COR-L47 (cell line): ENCODE measurements at regions not wholly inside any gene's neighbourhood (a gene's known extent, or its start where the extent isn't known, plus 50 kb on each side); places are given as distances from the start of the nearest gene placed in this dataset.

Experiments used
- DNase-seq: peaks from one replicate; lab custom pipeline; 2025; lab: John Stamatoyannopoulos, UW

- no peak for DNase-seq
These were observed 202.7 kb downstream of the MANEA start for GRCh38 chr6:95780037-95780436.

- no peak for DNase-seq
These were observed 206.7 kb downstream of the MANEA start for GRCh38 chr6:95784019-95784418.

- DNase-seq, result no peak
These were observed 207.5 kb downstream of the MANEA start for GRCh38 chr6:95784869-95785268.

- DNase-seq, result no peak
These were observed 208.4 kb downstream of the MANEA start for GRCh38 chr6:95785785-95786184.

GRCh38 chr6:95786802-95787201 is 209.5 kb downstream of the MANEA start:
- no peak for DNase-seq

- DNase-seq, result no peak
These were observed 213.5 kb downstream of the MANEA start for GRCh38 chr6:95790787-95791186.

GRCh38 chr6:95794749-95795148 is 217.4 kb downstream of the MANEA start:
- DNase-seq, result no peak

- no peak for DNase-seq
These were observed 218.6 kb downstream of the MANEA start for GRCh38 chr6:95795927-95796326.

- no peak for DNase-seq
These were observed 218.7 kb upstream of the FUT9 start for GRCh38 chr6:95797054-95797453.

- DNase-seq, result no peak
These were observed 212.8 kb upstream of the FUT9 start for GRCh38 chr6:95802978-95803377.

GRCh38 chr6:95803889-95804288 is 211.9 kb upstream of the FUT9 start:
- no peak for DNase-seq

- no peak for DNase-seq
These were observed 210.8 kb upstream of the FUT9 start for GRCh38 chr6:95804847-95805541.

GRCh38 chr6:95805699-95806098 is 210.1 kb upstream of the FUT9 start:
- DNase-seq, result no peak

- no peak for DNase-seq
These were observed 200.3 kb upstream of the FUT9 start for GRCh38 chr6:95815389-95816056.

GRCh38 chr6:95819461-95819860 is 196.3 kb upstream of the FUT9 start:
- DNase-seq, result no peak

- no peak for DNase-seq
These were observed 195.8 kb upstream of the FUT9 start for GRCh38 chr6:95819939-95820338.

GRCh38 chr6:95830859-95831557 is 184.8 kb upstream of the FUT9 start:
- no peak for DNase-seq

GRCh38 chr6:95837890-95838289 is 177.9 kb upstream of the FUT9 start:
- no peak for DNase-seq

- DNase-seq, result no peak
These were observed 174.2 kb upstream of the FUT9 start for GRCh38 chr6:95841560-95841959.

- DNase-seq, result no peak
These were observed 169.1 kb upstream of the FUT9 start for GRCh38 chr6:95846652-95847051.

GRCh38 chr6:95847061-95847460 is 168.7 kb upstream of the FUT9 start:
- peak; percentile 5 for DNase-seq

GRCh38 chr6:95848717-95849116 is 167.1 kb upstream of the FUT9 start:
- DNase-seq, result no peak

GRCh38 chr6:95856876-95857364 is 158.9 kb upstream of the FUT9 start:
- DNase-seq, result no peak
